GM23338 (cell line): ENCODE measurements at regions not wholly inside any gene's neighbourhood (a gene's known extent, or its start where the extent isn't known, plus 50 kb on each side); places are given as distances from the start of the nearest gene placed in this dataset.
"Not testable (repeated sequence)": the region's sequence is repeated elsewhere in the genome, so short reads cannot be mapped to it uniquely, and the experiment has no call there.

Experiments
- CTCF ChIP-seq, 2 experiments: fragments of 200-600 bp in 1 of 2; sonication (generic) in 1 of 2; conservative IDR thresholded peaks; 2 replicates each; pipeline versions ENCODE4 v1.5.1 to v1.6.1; 2016 to 2017; ENCODE audit warnings: antibody characterized with exemption in 2 of 2, low read depth in 2 of 2, mild to moderate bottlenecking in 2 of 2, moderate library complexity in 1 of 2
- EZH2 ChIP-seq: fragments of 200-600 bp; sonication (generic); IDR thresholded peaks from one replicate; pipeline ENCODE4 v1.8.0; 2017; ENCODE audit warnings: antibody characterized with exemption, mild to moderate bottlenecking, low read depth; ENCODE audit not compliant: unreplicated experiment
- EZH2phosphoT487 ChIP-seq: fragments of 200-600 bp; sonication (generic); IDR thresholded peaks from one replicate; pipeline ENCODE4 v1.8.1; 2018; ENCODE audit warnings: antibody characterized with exemption; ENCODE audit not compliant: unreplicated experiment
- POLR2AphosphoS5 ChIP-seq: IDR thresholded peaks from 2 replicates; pipeline ENCODE4 v1.6.1; 2016; ENCODE audit warnings: antibody characterized with exemption, low read depth
- REST ChIP-seq: IDR thresholded peaks from one replicate; pipeline ENCODE4 v1.6.1; 2018; ENCODE audit warnings: antibody characterized with exemption; ENCODE audit not compliant: unreplicated experiment
- ZNF114 ChIP-seq: fragments of 250-450 bp; sonication (Bioruptor Pico); IDR thresholded peaks from 2 replicates; pipeline ENCODE4 v1.5.0; 2020; ENCODE audit warnings: mild to moderate bottlenecking, moderate library complexity

GRCh38 chr15:20300351-20301040 is 241.1 kb downstream of the GOLGA6L6 start:
- not testable (repeated sequence) for TF ChIP-seq EZH2; CTCF (conservative IDR thresholded peaks at IDR 0.05; ENCODE audit: low read depth in 2 of 2); REST; EZH2phosphoT487; POLR2AphosphoS5; ZNF114 (CRISPR knock-in tag)
